AG04450 (cell line): ENCODE measurements at regions not wholly inside any gene's neighbourhood (a gene's known extent, or its start where the extent isn't known, plus 50 kb on each side); places are given as distances from the start of the nearest gene placed in this dataset.

Experiments used
- CTCF ChIA-PET: fragments of 300-600, 350-600 bp; formaldehyde crosslinking; extraction: SDS; loops from one replicate; lab custom pipeline; 2022; ENCODE audit warnings: antibody characterized with exemption, inconsistent platforms; lab: Charles Lee
- POLR2A ChIA-PET: fragments of 350-600 bp; formaldehyde crosslinking; extraction: SDS; loops from one replicate; lab custom pipeline; 2021; ENCODE audit warnings: antibody characterized with exemption, inconsistent platforms; lab: Yijun Ruan, JAX
- DNase-seq: peaks from one replicate; pipeline ENCODE4 v3.0.0-alpha.2; 2011; ENCODE audit warnings: low read depth, low spot score
- H3K27ac ChIP-seq: one replicate; pipeline ENCODE4 v1.5.1; 2012; ENCODE audit warnings: low read depth, low read length, control low read depth
- H3K27me3 ChIP-seq: one replicate; pipeline ENCODE4 v1.6.0; 2012; ENCODE audit warnings: low read length; ENCODE audit not compliant: control insufficient read depth, insufficient read depth
- H3K4me3 ChIP-seq: 2 replicates; pipeline ENCODE4 v1.5.1; 2011; ENCODE audit warnings: mild to moderate bottlenecking, low read depth, low read length, control low read depth
- H3K9me3 ChIP-seq: 2 replicates; pipeline ENCODE4 v1.5.1; 2012; ENCODE audit warnings: low read length; ENCODE audit not compliant: control insufficient read depth, insufficient read depth
- TF ChIP-seq, protein P1 (sequence below): IDR thresholded peaks from 2 replicates; pipeline ENCODE4 v1.5.1; 2011; ENCODE audit warnings: low read depth, low read length, control low read depth, inconsistent platforms

DNA sequence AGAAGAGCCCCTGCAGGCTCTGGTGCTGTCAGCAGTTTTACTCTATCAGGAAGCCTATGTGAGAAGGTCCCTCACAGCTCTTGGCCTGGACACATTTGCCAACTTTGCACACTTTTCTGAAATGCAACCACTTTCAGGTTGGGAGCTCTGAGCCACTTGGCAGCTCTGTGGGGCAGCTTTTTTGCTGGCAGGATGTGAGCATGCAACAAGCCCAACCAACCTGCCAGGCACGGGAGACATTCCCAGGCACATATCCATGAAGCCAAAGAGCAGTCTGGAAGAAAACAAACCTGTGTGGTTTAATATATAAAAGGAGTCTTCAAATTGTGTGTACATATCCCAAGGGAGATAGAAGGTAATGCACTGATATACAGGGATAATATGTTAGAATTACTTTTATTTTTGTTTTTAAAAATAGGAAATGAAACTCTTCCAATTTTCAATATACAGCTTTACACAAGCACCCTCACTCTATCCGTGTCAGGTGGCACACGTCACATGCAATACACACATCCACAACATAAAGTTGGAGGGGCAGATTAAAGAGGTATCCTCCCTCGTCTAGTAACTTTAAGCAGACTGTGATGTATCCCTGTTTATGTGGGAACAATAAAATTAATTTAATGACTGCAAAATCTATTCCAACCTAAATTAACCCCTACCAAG, 57.4 kb upstream of the COX10 start:
- no peaks in the 10 kb centered on the region for H3K27me3 ChIP-seq
- ChIA-PET CTCF (interaction anchor here (1.3 kb wide), 1 partner anchor 14 kb away, joined by 4 read pairs; no protein-coding TSS in a partner anchor), POLR2A (no interaction called here)
- H3K27ac ChIP-seq, result no peak overlapping the region
- H3K4me3 ChIP-seq, result no peak overlapping the region
- TF ChIP-seq, protein P1, sequence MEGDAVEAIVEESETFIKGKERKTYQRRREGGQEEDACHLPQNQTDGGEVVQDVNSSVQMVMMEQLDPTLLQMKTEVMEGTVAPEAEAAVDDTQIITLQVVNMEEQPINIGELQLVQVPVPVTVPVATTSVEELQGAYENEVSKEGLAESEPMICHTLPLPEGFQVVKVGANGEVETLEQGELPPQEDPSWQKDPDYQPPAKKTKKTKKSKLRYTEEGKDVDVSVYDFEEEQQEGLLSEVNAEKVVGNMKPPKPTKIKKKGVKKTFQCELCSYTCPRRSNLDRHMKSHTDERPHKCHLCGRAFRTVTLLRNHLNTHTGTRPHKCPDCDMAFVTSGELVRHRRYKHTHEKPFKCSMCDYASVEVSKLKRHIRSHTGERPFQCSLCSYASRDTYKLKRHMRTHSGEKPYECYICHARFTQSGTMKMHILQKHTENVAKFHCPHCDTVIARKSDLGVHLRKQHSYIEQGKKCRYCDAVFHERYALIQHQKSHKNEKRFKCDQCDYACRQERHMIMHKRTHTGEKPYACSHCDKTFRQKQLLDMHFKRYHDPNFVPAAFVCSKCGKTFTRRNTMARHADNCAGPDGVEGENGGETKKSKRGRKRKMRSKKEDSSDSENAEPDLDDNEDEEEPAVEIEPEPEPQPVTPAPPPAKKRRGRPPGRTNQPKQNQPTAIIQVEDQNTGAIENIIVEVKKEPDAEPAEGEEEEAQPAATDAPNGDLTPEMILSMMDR, result no peak
- no peaks in the 10 kb centered on the region for H3K9me3 ChIP-seq
- DNase-seq, result no peak

DNA sequence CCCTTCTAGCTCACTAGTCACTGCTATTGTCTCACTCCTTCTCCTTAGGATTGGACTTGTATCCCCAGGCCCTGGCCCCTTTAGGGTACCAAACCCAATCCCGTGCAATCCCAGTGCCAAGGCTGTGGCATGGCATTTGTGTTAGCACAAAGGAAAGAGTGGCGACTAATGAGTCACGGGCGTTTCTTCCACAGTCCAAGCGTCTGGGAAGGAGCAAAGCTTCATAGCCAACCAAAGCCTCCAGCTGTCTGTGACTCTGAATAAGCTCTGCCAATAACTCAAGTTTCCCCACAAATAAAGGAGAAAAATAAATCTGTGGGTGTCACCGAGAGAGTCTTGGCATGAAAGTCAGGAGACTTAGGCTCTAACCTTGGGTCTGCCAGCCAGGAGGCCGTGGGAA, 54.6 kb upstream of the COX10 start:
- no peak for DNase-seq
- ChIA-PET POLR2A (no interaction called here), CTCF (no interaction called here)
- H3K4me3 ChIP-seq, result no peak overlapping the region
- H3K27ac ChIP-seq, result no peak overlapping the region
- TF ChIP-seq, protein P1, result no peak
- no peaks in the 10 kb centered on the region for H3K9me3 ChIP-seq
- H3K27me3 ChIP-seq, result no peaks in the 10 kb centered on the region

DNA sequence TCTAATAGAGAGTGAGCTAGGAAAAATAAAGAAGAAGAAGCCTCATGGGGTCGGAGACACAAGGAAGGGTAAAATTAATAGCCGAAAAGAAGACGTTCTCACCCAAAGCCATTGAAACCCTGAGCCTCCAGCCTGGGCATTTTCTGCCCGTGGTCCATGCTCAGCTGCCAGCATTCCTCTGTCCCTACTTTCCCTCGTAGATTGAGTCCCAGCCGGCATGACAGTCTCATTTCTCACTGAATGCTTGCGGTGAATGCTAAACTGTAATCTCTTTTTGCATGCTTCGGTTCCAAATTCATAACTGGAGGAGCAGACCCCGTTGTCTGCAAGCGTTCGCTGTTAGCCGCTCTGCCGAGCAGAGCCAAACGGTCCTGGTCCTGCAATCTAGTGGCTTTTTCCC, 54.0 kb upstream of the COX10 start:
- Histone ChIP-seq H3K4me3 (no peak overlapping the region), H3K27me3 (no peaks in the 10 kb centered on the region), H3K27ac (no peak overlapping the region), H3K9me3 (no peaks in the 10 kb centered on the region)
- ChIA-PET POLR2A (no interaction called here), CTCF (no interaction called here)
- DNase-seq, result no peak
- TF ChIP-seq, protein P1, result no peak

DNA sequence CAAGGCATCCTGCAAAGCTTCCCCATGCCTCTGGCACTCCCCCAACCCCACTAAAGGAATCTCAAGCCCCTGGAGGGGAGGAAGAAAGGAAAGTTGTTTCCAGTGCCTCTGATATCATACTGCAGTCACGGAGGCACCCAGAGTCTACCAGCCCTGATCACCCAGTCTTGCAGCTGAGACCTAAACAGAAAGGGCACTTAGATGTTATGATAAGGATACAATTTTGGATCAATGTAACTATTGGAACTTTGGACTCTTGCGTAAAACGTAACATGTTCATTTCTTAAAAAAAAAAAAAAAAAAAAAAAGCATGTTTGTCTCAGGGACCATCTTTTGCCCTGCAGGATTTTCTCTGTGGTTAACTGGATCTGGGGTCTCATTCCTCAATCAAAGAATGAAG, 52.4 kb upstream of the COX10 start:
- Histone ChIP-seq H3K27me3 (no peaks in the 10 kb centered on the region), H3K27ac (no peak overlapping the region), H3K9me3 (no peaks in the 10 kb centered on the region), H3K4me3 (no peak overlapping the region)
- no peak for DNase-seq
- ChIA-PET POLR2A (no interaction called here), CTCF (no interaction called here)
- TF ChIP-seq, protein P1, result no peak

DNA sequence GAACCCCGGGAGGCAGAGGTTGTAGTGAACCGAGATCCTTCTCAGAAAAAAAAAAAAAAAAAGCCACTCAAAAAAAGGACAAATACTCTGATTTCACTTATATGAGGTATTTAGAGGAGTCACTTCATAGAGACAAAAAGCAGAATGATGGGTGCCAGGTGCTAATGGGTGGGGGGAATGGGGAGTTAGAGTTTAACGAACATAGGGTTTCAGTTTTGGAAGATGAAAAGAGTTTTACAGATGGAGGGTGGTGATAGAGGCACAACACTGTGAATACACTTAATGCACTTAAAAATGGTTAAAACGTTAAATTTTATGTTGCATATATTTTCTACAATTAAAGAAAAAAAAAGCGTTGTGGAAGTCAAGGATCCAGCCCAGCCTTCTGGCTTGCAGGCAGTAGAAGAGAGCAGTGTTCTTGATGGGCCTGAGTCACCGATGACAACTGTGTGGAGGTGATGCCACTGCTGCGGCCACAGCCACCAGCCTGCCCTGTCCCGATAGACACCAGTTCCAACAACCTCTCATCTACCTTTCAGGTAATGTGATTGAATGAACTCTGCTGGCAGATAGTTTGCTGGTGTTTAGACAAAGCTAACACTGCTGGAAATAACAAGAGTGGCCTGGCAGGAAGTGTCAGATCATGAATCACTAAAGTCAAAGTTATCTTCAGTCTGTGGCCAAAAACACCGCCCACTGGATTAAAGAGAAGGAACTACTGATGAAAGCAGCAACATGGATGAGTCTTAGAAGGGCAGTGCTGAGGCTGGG, 49.9 kb upstream of the COX10 start:
- TF ChIP-seq, protein P1, result no peak
- no peaks in the 10 kb centered on the region for H3K9me3 ChIP-seq
- no peak overlapping the region for H3K27ac ChIP-seq
- DNase-seq, result peak; percentile 3
- no peaks in the 10 kb centered on the region for H3K27me3 ChIP-seq
- ChIA-PET CTCF (no interaction called here), POLR2A (no interaction called here)
- no peak overlapping the region for H3K4me3 ChIP-seq
